Karpas-422 (cell line): ENCODE measurements at regions not wholly inside any gene's neighbourhood (a gene's known extent, or its start where the extent isn't known, plus 50 kb on each side); places are given as distances from the start of the nearest gene placed in this dataset.

ENCODE experiments used
- DNase-seq: peaks from one replicate; pipeline ENCODE4 v3.0.0-alpha.2; 2015
- H2AFZ ChIP-seq: fragments of 200-600 bp; sonication (generic); 2 replicates; pipeline ENCODE4 v1.6.1; 2014; ENCODE audit warnings: antibody characterized with exemption, low read length, mixed read lengths
- H3K27ac ChIP-seq: fragments of 200-600 bp; sonication (generic); 2 replicates; pipeline ENCODE4 v1.5.1; 2014; ENCODE audit warnings: mild to moderate bottlenecking, low read length, moderate library complexity
- H3K27me3 ChIP-seq: fragments of 200-600 bp; sonication (generic); 2 replicates; pipeline ENCODE4 v1.6.1; 2014; ENCODE audit warnings: low read length, mixed read lengths
- H3K36me3 ChIP-seq: fragments of 200-600 bp; sonication (generic); 2 replicates; pipeline ENCODE4 v1.6.1; 2014; ENCODE audit warnings: low read length, mixed read lengths; ENCODE audit not compliant: insufficient read depth
- H3K4me1 ChIP-seq: fragments of 200-600 bp; sonication (generic); 2 replicates; pipeline ENCODE4 v1.6.1; 2014; ENCODE audit warnings: mild to moderate bottlenecking, low read length, mixed read lengths
- H3K4me2 ChIP-seq: fragments of 200-600 bp; sonication (generic); 2 replicates; pipeline ENCODE4 v1.6.1; 2014; ENCODE audit warnings: low read length, low read depth, mild to moderate bottlenecking; ENCODE audit not compliant: poor library complexity, severe bottlenecking
- H3K4me3 ChIP-seq: fragments of 200-600 bp; sonication (generic); 2 replicates; pipeline ENCODE4 v1.5.1; 2014; ENCODE audit warnings: mild to moderate bottlenecking, antibody characterized with exemption, low read length, mixed read lengths
- H3K79me2 ChIP-seq: fragments of 200-600 bp; sonication (generic); 2 replicates; pipeline ENCODE4 v1.6.1; 2014; ENCODE audit warnings: mild to moderate bottlenecking, low read length, mixed read lengths
- H3K9ac ChIP-seq: fragments of 200-600 bp; sonication (generic); 2 replicates; pipeline ENCODE4 v1.6.0; 2014; ENCODE audit warnings: low read length
- H3K9me2 ChIP-seq: fragments of 200-600 bp; sonication (generic), shearing (Covaris generic); replicated peaks from 2 replicates; pipeline ENCODE4 v1.6.0; 2014; ENCODE audit warnings: mild to moderate bottlenecking, low read length, moderate library complexity; ENCODE audit not compliant: insufficient read depth
- H3K9me3 ChIP-seq: fragments of 300-700, 200-600 bp; sonication (generic); 2 replicates; pipeline ENCODE4 v1.6.1; 2014; ENCODE audit warnings: low read length, mixed read lengths
- H4K20me1 ChIP-seq: fragments of 200-600 bp; sonication (generic); 2 replicates; pipeline ENCODE4 v1.6.1; 2014; ENCODE audit warnings: mild to moderate bottlenecking, antibody characterized with exemption, low read length, low read depth; ENCODE audit not compliant: insufficient read depth

GRCh38 chr3:6179761-6180160 is 681.2 kb upstream of the GRM7 start:
- no peak overlapping the region for H2AFZ ChIP-seq
- H3K27me3 ChIP-seq: no peaks in the 10 kb centered on the region
- DNase-seq: no peak
- no peak overlapping the region for H3K27ac ChIP-seq
- H3K4me1 ChIP-seq: no peaks in the 10 kb centered on the region
- H3K4me2 ChIP-seq: no peak overlapping the region
- H3K36me3 ChIP-seq: no peaks in the 10 kb centered on the region
- H3K9ac ChIP-seq: no peak overlapping the region
- H3K4me3 ChIP-seq: no peak overlapping the region
- H3K79me2 ChIP-seq: no peaks in the 10 kb centered on the region
- no peaks in the 10 kb centered on the region for H3K9me3 ChIP-seq
- H4K20me1 ChIP-seq: no peaks in the 10 kb centered on the region
- no peaks in the 10 kb centered on the region; the same call in 1 of the 2 replicates for H3K9me2 ChIP-seq

GRCh38 chr3:6180171-6180570 is 680.7 kb upstream of the GRM7 start:
- H3K36me3 ChIP-seq: no peaks in the 10 kb centered on the region
- H3K4me2 ChIP-seq: no peak overlapping the region
- no peaks in the 10 kb centered on the region for H3K27me3 ChIP-seq
- no peaks in the 10 kb centered on the region; the same call in 1 of the 2 replicates for H3K9me2 ChIP-seq
- no peaks in the 10 kb centered on the region for H3K9me3 ChIP-seq
- H3K27ac ChIP-seq: no peak overlapping the region
- H3K4me3 ChIP-seq: no peak overlapping the region
- no peak overlapping the region for H3K9ac ChIP-seq
- H2AFZ ChIP-seq: no peak overlapping the region
- no peaks in the 10 kb centered on the region for H4K20me1 ChIP-seq
- no peak for DNase-seq
- no peaks in the 10 kb centered on the region for H3K4me1 ChIP-seq
- no peaks in the 10 kb centered on the region for H3K79me2 ChIP-seq

GRCh38 chr3:6182476-6182875 is 678.4 kb upstream of the GRM7 start:
- no peaks in the 10 kb centered on the region for H3K36me3 ChIP-seq
- no peaks in the 10 kb centered on the region for H3K79me2 ChIP-seq
- no peaks in the 10 kb centered on the region for H3K9me3 ChIP-seq
- H3K27ac ChIP-seq: no peak overlapping the region
- no peak for DNase-seq
- no peak overlapping the region for H3K4me2 ChIP-seq
- no peaks in the 10 kb centered on the region; the same call in 1 of the 2 replicates for H3K9me2 ChIP-seq
- no peaks in the 10 kb centered on the region for H3K4me1 ChIP-seq
- H3K4me3 ChIP-seq: no peak overlapping the region
- H3K9ac ChIP-seq: no peak overlapping the region
- H2AFZ ChIP-seq: no peak overlapping the region
- no peaks in the 10 kb centered on the region for H3K27me3 ChIP-seq
- H4K20me1 ChIP-seq: no peaks in the 10 kb centered on the region

- no peaks in the 10 kb centered on the region for H3K36me3 ChIP-seq
- H3K9ac ChIP-seq: no peak overlapping the region
- no peak overlapping the region for H3K4me2 ChIP-seq
- no peak overlapping the region for H3K4me3 ChIP-seq
- no peaks in the 10 kb centered on the region for H3K9me3 ChIP-seq
- H3K27ac ChIP-seq: no peak overlapping the region
- H3K4me1 ChIP-seq: no peaks in the 10 kb centered on the region
- no peak for DNase-seq
- no peaks in the 10 kb centered on the region for H4K20me1 ChIP-seq
- H3K27me3 ChIP-seq: no peaks in the 10 kb centered on the region
- no peaks in the 10 kb centered on the region; the same call in 1 of the 2 replicates for H3K9me2 ChIP-seq
- no peak overlapping the region for H2AFZ ChIP-seq
- H3K79me2 ChIP-seq: no peaks in the 10 kb centered on the region
Measured at GRCh38 chr3:6182909-6183308, 678.0 kb upstream of the GRM7 start.

- H3K4me2 ChIP-seq: no peak overlapping the region
- no peak overlapping the region for H3K9ac ChIP-seq
- no peaks in the 10 kb centered on the region for H3K9me2 ChIP-seq
- H3K27ac ChIP-seq: no peak overlapping the region
- DNase-seq: no peak
- no peaks in the 10 kb centered on the region for H3K79me2 ChIP-seq
- no peaks in the 10 kb centered on the region for H3K36me3 ChIP-seq
- H2AFZ ChIP-seq: no peak overlapping the region
- H3K4me1 ChIP-seq: no peaks in the 10 kb centered on the region
- no peaks in the 10 kb centered on the region for H3K27me3 ChIP-seq
- no peaks in the 10 kb centered on the region for H4K20me1 ChIP-seq
- H3K9me3 ChIP-seq: no peaks in the 10 kb centered on the region
- H3K4me3 ChIP-seq: no peak overlapping the region
Measured at GRCh38 chr3:6189384-6189783, 671.5 kb upstream of the GRM7 start.

GRCh38 chr3:6204891-6205290 is 656.0 kb upstream of the GRM7 start:
- no peak overlapping the region for H3K4me3 ChIP-seq
- H3K27ac ChIP-seq: no peak overlapping the region
- no peaks in the 10 kb centered on the region for H3K27me3 ChIP-seq
- H3K36me3 ChIP-seq: no peaks in the 10 kb centered on the region
- no peaks in the 10 kb centered on the region for H3K9me3 ChIP-seq
- H3K4me1 ChIP-seq: no peaks in the 10 kb centered on the region
- no peak overlapping the region for H2AFZ ChIP-seq
- H4K20me1 ChIP-seq: no peaks in the 10 kb centered on the region
- H3K79me2 ChIP-seq: no peaks in the 10 kb centered on the region
- H3K4me2 ChIP-seq: no peak overlapping the region
- H3K9me2 ChIP-seq: no peaks in the 10 kb centered on the region
- DNase-seq: peak; percentile 74
- no peak overlapping the region for H3K9ac ChIP-seq

GRCh38 chr3:6216135-6217026 is 644.5 kb upstream of the GRM7 start:
- Histone ChIP-seq H3K4me1 (peaks cover 6% of the 10 kb centered on the region; the same call in 1 of the 2 replicates), H3K9ac (no peak overlapping the region), H3K9me2 (no peaks in the 10 kb centered on the region), H3K79me2 (no peaks in the 10 kb centered on the region), H4K20me1 (no peaks in the 10 kb centered on the region), H2AFZ (no peak overlapping the region), H3K36me3 (no peaks in the 10 kb centered on the region), H3K9me3 (peaks cover 4% of the 10 kb centered on the region; the same call in 1 of the 2 replicates), H3K27me3 (no peaks in the 10 kb centered on the region), H3K27ac (no peak overlapping the region), H3K4me2 (no peak overlapping the region), H3K4me3 (no peak overlapping the region)
- no peak for DNase-seq

- no peak overlapping the region for H3K4me2 ChIP-seq
- no peak overlapping the region for H3K27ac ChIP-seq
- no peak overlapping the region for H2AFZ ChIP-seq
- H3K4me1 ChIP-seq: peaks cover 6% of the 10 kb centered on the region; the same call in 1 of the 2 replicates
- H3K79me2 ChIP-seq: no peaks in the 10 kb centered on the region
- DNase-seq: no peak
- no peaks in the 10 kb centered on the region for H4K20me1 ChIP-seq
- H3K36me3 ChIP-seq: no peaks in the 10 kb centered on the region
- H3K4me3 ChIP-seq: no peak overlapping the region
- no peaks in the 10 kb centered on the region for H3K9me2 ChIP-seq
- H3K9me3 ChIP-seq: peaks cover 4% of the 10 kb centered on the region; the same call in 1 of the 2 replicates
- H3K27me3 ChIP-seq: no peaks in the 10 kb centered on the region
- no peak overlapping the region for H3K9ac ChIP-seq
Measured at GRCh38 chr3:6220447-6220846, 640.5 kb upstream of the GRM7 start.
